ENCODE measurements at regions not wholly inside any gene's neighbourhood (a gene's known extent, or its start where the extent isn't known, plus 50 kb on each side); places are given as distances from the start of the nearest gene placed in this dataset.
"Not testable (repeated sequence)": the region's sequence is repeated elsewhere in the genome, so short reads cannot be mapped to it uniquely, and the experiment has no call there.

DNA sequence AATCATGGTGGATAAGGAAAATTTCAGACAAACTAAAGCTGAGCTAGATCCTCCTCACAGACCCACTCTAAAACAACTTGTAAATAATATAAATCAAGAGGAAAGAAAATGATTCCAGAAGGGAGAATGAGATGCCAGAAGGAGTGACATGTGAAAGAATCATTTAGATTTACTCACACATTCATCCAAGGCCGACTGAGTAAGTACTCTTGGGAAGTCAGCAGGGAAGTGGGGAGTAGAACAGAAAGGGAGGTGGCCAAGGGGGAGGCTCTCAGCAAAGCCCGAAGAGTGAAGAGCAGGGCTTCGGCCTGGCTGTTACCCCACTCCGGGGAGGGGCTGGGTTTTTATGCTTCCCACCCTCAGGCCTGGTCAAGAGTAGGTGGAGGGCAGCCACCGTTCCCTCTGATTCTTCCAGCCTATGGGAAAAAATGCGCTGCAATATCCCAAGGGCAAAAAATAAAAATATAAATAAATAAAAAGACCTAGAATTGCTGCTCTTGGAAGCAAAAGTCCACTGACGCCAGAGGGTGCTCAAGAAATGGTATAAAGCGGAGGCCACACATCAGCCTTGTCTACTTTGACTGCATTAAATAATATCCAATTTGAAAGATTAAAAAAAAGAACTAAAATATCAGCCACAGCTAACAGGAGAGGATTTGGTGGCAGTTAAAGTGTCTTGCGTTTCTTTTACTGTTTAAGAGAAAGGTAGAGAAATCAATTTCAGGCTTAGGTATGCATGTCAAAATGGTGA lies 110.2 kb upstream of the COL5A1 start:
- DNase-seq = no peak

DNA sequence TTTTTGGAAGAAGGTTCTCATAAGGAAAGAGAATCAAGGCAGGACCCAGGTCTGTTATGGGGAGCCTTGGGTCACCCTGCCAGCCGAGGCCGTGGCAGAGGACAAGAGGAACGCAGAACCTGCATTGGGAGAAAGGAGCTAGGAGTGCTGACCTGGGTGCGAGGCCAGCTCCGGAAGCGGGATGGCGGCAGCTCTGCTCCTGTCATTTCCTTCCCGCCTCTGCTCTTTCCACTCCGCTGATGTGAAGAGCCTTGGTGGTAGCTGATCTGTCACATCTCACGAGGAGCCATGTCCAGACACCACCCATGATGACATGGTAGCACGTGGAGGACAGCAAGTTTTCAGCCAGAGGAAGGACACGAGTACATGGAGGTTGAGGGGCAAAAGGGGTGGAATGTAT lies 109.5 kb upstream of the COL5A1 start:
- no peak for DNase-seq

DNA sequence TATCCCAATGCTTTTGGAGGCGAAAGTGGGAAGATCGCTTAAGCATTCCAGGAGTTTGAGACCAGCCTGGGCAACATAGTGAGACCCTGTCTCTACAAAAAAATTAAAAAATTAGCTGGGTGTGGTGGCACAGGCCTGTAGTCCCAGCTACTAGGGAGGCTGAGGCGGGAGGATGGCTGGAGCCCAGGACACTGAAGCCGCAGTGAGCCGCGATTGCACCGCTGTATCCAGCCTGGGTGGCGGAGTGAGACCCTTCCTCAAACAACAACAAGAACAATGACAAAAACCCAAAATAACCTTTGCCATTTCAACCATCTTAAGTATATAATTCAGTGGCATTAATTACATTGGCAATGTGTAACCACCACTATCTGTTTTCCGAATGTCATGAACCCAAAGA lies 108.9 kb upstream of the COL5A1 start:
- not testable (repeated sequence) for DNase-seq

- DNase-seq = no peak
These were observed 107.6 kb upstream of the COL5A1 start for GRCh38 chr9:134533850-134534588.

- DNase-seq = no peak
These were observed 106.9 kb upstream of the COL5A1 start for GRCh38 chr9:134534661-134535080.

- no peak for DNase-seq
These were observed 106.4 kb upstream of the COL5A1 start for GRCh38 chr9:134535171-134535570.

DNA sequence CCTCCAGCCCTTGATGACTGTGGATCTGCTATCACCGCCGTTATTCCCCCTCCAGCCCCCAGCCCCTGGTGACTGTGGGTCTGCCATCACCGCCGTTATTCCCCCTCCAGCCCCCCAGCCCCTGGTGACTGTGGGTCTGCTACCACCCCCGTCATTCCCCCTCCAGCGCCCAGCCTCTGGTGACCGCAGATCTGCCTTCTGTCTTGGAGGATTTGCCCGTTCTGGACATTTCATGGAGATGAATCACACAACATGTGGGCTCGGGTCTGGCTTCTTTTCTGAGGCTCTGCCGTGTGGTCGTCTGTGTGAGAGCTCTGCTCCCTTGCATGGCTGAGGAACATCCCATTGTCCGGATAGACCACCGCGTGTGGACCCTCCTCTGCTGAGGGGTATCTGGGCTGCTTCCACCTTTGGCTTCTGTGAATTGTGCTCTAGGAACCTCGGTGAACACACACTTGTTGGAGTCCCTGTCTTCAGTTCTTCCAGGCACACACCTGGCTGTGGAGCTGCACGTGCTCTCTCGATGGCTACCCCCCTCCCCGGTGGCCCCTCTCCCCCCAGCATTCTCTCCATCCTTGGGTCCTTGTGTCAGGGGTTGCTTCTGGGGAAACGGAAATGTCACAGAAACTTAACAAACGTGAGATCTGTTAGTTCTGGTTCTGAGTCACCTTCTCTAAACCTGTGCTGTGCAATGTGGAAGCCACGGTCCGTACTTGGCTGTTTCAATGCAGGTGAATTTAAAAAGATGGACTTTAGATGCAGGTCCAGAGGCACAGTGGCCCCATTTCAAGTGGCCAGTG lies 105.3 kb upstream of the COL5A1 start:
- no peak for DNase-seq

GRCh38 chr9:134536931-134537330 lies 104.7 kb upstream of the COL5A1 start:
- no peak for DNase-seq

DNA sequence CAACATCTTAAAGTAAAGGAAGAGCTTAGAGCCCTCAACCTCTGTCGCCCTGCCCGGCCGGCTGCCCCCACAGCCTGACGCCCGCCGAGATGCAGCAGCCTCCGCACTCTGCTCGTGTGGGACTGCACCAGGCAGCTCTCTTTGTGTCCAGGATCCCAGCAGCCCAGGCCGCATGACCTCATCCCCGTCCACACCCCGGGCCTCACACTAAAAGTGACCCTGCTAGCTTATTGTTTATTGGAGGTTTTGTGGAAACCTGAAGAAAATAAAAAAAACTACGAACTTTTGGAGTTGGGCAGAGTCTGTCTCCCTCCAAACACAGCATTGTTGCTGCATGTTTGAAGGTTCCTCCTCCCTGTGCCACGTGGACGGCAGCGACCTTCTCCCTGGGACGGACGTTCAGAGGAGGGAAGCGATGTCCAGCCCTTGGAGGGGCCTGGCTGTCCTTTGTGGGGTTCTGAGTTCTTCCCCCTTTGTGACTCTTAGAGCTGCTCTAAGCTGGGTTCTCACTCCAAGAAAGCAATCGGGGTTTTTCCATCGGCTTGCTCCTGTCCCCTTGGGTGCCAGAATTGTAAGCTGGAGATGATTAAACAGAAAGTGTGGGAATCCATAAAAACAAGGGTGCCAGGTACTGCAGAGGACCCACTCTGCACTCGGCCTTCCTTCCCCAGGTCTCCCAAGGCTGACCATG lies 103.5 kb upstream of the COL5A1 start:
- no peak for DNase-seq

- no peak for DNase-seq
These were observed 102.6 kb upstream of the COL5A1 start for GRCh38 chr9:134538856-134539566.

- no peak for DNase-seq
These were observed 101.9 kb upstream of the COL5A1 start for GRCh38 chr9:134539586-134540194.

- no peak for DNase-seq
These were observed 101.1 kb upstream of the COL5A1 start for GRCh38 chr9:134540276-134541096.

DNA sequence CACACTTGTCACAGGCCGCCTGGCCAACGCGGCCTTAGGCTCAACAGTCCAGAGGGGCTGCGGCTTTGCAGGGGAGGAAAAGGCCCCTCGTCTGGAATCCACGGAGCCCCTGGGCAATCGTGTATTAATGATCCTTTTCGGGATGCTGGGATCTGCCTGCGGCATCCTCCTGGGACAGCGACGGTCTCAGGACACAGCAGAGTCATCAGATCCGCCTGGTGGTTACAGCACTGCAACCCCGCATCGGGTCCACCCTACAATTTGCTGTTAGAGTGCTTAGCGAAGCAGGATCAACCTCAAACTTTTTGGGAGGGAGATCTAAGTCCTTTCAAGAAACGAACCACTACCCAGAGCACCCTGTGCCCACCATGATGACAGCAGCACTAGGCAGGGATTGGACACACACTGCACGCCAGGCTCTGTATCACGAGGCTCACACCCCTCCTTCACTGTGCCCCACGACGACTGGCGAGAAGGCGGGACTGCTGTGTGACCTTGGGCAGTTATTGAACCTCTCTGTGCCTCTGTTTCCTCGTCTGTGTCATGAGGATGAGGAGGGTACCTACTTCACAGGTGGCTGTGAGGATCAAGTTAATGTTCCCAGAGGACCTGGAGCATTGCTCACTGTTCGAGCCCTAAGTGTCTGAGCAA lies 100.4 kb upstream of the COL5A1 start:
- no peak for DNase-seq

DNA sequence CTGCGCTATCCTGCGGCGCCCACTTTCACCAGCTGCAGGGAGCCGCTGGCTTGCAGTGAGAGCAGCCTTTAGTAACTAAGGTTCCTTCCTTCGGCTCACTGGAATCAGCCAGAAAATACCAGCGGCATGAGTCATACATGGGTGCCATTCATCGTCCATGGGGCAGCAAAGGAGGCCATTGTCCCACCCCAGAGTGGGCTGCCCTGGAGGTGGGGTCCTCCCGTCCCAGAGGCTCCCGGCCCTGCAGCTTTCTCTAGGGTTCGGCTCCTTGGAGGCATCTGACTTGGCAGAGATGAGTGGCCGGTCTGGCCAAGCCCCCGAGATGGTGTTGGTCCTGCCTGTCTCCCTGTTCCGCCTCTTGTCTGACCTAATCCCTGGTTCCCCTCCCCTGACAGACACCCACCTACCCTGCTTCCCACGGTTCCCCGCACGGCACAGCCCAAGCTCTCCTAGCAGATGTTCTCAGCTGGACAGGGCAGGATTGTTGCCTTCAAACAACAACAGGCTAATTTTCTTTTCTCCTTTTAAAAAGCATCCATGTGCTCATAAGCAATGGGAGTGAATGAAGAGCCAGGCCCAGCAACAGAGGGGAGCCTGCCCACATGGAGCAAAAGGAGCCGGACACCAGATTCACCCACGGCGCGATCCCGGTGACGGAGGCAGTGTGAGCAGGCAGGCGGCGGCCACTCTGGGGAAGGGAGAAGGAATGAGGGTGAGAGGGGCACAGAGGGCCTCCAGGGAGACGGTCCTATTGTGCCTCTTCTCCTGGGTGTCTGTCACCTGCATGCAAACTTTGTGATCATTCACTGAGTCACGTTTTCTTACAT lies 97.0 kb upstream of the COL5A1 start:
- DNase-seq = no peak

- DNase-seq = no peak
These were observed 96.4 kb upstream of the COL5A1 start for GRCh38 chr9:134545215-134545542.

DNA sequence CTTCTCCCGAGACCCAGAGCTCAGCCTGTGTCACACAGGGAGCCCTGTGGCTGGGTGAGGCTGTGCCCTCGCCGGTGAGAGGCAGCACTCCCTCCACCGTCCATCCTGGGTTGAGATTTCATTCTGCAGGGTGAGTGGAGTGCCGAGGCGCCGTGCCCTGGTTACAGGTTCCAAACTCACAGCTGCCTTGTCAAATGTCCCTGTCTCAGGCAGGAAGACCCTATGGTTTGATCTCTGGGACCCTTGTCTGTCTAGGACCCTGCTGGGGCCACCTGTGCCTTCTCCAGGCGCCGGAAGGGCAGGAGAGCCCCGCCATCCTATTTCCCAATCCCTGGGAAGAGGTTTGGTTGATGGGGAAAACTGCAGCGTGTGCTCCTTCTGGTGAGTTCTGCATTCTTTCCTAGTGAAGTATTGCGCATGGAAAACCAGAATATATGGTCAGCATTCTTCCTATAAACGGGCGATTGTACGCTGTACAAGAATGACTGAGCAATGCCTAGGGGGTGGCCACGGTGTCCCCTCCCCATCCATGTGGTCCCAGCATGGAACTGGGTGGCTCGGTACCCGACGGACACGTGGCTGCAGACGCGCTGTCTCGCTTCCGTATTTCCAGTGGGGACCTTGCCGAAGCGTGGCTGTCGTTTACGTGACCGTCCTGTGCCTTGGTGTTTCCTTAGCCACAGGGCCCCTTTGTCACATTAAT lies 95.9 kb upstream of the COL5A1 start:
- no peak for DNase-seq

GRCh38 chr9:134546246-134546731 lies 95.3 kb upstream of the COL5A1 start:
- DNase-seq = no peak

GRCh38 chr9:134546746-134547145 lies 94.9 kb upstream of the COL5A1 start:
- DNase-seq = no peak

All from activated CD4-positive, alpha-beta T cell treated with anti-CD3 and anti-CD28 coated beads for 48 hours (primary cell).